Osteoblast (primary cell): ENCODE measurements at regions not wholly inside any gene's neighbourhood (a gene's known extent, or its start where the extent isn't known, plus 50 kb on each side); places are given as distances from the start of the nearest gene placed in this dataset.

Experiments
- DNase-seq: peaks from one replicate; pipeline ENCODE4 v3.0.0; 2011; ENCODE audit warnings: low spot score, mixed read lengths; ENCODE audit not compliant: insufficient read length; ENCODE audit errors: missing footprints
- H2AFZ ChIP-seq: 2 replicates; pipeline ENCODE4 v1.6.0; 2011; ENCODE audit warnings: mild to moderate bottlenecking, low read length
- H3K27ac ChIP-seq: 2 replicates; pipeline ENCODE4 v1.5.1; 2011; ENCODE audit warnings: mild to moderate bottlenecking, low read depth, low read length, moderate library complexity
- H3K27me3 ChIP-seq: 2 replicates; pipeline ENCODE4 v1.6.0; 2012; ENCODE audit warnings: mild to moderate bottlenecking, control low read depth, inconsistent platforms, low read length, moderate library complexity; ENCODE audit not compliant: insufficient read depth
- H3K36me3 ChIP-seq: 2 replicates; pipeline ENCODE4 v1.5.1; 2011; ENCODE audit warnings: mild to moderate bottlenecking, low read length, control low read depth, moderate library complexity; ENCODE audit not compliant: insufficient read depth
- H3K4me1 ChIP-seq: 2 replicates; pipeline ENCODE4 v1.5.1; 2011; ENCODE audit warnings: mild to moderate bottlenecking, low read length, control low read depth, moderate library complexity; ENCODE audit not compliant: insufficient read depth
- H3K4me2 ChIP-seq: 2 replicates; pipeline ENCODE4 v1.6.0; 2011; ENCODE audit warnings: mild to moderate bottlenecking, low read length; ENCODE audit not compliant: insufficient read depth
- H3K4me3 ChIP-seq: fragments of 200-600 bp; sonication (generic); 3 replicates; pipeline ENCODE4 v1.5.1; 2012; ENCODE audit warnings: mild to moderate bottlenecking, low read length, inconsistent platforms; ENCODE audit not compliant: insufficient read depth
- H3K79me2 ChIP-seq: 2 replicates; pipeline ENCODE4 v1.6.0; 2012; ENCODE audit warnings: mild to moderate bottlenecking, low read length, control low read depth, inconsistent platforms; ENCODE audit not compliant: insufficient read depth
- H3K9me3 ChIP-seq: 2 replicates; pipeline ENCODE4 v1.5.1; 2011; ENCODE audit warnings: low read depth, low read length, control low read depth
- H4K20me1 ChIP-seq: 2 replicates; pipeline ENCODE4 v1.6.0; 2012; ENCODE audit warnings: mild to moderate bottlenecking, low read length, control low read depth; ENCODE audit not compliant: insufficient read depth
- TF ChIP-seq, protein P1 (sequence below): IDR thresholded peaks from 2 replicates; pipeline ENCODE4 v1.5.1; 2011; ENCODE audit warnings: mild to moderate bottlenecking, low read depth, low read length, moderate library complexity; ENCODE audit errors: extremely low read depth

DNA sequence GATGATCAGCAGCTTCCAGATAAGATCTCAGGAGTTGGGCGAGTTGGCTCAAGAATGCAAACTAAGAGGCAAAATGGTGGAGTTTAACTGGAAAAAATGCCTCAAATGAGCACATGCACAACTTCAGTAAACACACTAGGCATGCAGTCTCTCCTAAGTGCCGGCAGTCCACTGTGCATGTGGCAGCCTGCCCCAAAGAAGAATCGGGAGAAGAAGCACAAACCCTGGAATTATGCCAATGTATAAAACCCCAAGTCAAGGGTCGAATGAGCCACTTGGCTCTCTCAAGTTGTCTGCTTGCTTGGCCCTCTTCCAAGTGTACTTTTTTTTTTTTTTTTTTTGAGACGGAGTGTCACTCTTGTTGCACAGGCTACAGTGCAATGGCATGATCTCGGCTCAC, 53.3 kb upstream of the SLITRK1 start:
- H3K9me3 ChIP-seq: no peaks in the 10 kb centered on the region
- no peaks in the 10 kb centered on the region for H3K36me3 ChIP-seq
- no peaks in the 10 kb centered on the region for H3K4me1 ChIP-seq
- H4K20me1 ChIP-seq: no peaks in the 10 kb centered on the region
- H3K4me3 ChIP-seq: no peak overlapping the region
- H3K4me2 ChIP-seq: no peak overlapping the region
- TF ChIP-seq, protein P1, sequence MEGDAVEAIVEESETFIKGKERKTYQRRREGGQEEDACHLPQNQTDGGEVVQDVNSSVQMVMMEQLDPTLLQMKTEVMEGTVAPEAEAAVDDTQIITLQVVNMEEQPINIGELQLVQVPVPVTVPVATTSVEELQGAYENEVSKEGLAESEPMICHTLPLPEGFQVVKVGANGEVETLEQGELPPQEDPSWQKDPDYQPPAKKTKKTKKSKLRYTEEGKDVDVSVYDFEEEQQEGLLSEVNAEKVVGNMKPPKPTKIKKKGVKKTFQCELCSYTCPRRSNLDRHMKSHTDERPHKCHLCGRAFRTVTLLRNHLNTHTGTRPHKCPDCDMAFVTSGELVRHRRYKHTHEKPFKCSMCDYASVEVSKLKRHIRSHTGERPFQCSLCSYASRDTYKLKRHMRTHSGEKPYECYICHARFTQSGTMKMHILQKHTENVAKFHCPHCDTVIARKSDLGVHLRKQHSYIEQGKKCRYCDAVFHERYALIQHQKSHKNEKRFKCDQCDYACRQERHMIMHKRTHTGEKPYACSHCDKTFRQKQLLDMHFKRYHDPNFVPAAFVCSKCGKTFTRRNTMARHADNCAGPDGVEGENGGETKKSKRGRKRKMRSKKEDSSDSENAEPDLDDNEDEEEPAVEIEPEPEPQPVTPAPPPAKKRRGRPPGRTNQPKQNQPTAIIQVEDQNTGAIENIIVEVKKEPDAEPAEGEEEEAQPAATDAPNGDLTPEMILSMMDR: no peak
- H3K27me3 ChIP-seq: no peaks in the 10 kb centered on the region
- H3K79me2 ChIP-seq: no peaks in the 10 kb centered on the region
- H3K27ac ChIP-seq: no peak overlapping the region
- no peak for DNase-seq
- no peak overlapping the region for H2AFZ ChIP-seq
